ENCODE measurements at regions not wholly inside any gene's neighbourhood (a gene's known extent, or its start where the extent isn't known, plus 50 kb on each side); places are given as distances from the start of the nearest gene placed in this dataset.

DNA sequence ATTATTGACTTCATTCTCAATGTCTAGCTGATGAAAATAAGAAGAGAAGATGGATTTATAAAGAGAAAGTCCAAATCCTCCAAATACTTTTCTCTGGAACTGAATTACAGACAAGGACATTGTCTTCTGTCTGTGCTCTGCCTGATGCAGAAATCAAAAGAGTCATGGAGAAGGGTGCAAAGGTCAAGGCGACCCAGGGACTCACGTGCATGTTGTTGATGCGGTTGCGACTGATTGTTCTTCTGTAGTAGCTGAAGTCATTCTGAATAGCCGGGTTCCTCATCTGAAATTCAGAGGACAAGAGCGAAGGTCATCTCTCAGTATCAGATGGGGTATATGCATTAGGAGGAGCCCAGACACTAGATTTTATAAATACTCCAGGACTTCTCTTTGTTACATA lies 104.4 kb downstream of the CYRIA start:
- DNase-seq: no peak

DNA sequence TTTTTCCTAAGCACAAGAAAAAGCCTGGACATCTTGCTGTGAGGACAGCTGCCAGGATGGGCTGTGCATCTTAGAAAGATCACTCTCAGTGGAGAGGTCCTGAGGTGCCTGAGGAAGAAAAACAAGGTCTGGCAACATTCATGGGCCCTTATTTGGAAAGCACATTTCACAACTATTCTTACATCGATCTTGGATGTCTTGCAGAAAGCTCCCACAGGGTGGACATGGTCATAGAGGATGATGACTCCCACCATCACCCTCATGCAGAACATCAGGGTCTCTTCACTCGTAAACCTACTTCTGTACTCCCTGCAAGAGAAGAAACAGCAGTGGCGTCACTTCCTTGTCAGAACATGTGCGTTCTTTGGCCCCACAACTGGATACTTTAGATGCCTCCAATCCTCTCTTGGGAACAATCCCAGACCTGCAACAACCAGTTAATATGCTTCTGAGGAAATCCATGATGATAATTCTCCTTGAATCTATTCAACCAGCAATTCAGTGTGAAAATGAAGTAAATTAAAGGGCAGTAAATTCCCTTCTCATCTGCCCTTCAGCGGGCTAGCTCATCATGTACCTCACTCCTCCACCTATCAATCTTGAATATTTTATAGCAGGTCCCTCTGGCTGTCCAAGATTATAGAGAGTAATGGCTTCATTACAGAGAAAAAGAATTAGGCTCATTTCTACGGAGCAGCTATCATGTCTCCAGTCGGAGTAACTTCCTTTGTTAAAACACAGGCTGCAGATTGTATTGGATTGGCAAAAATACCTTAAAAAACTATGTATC lies 106.2 kb downstream of the CYRIA start:
- DNase-seq: no peak

DNA sequence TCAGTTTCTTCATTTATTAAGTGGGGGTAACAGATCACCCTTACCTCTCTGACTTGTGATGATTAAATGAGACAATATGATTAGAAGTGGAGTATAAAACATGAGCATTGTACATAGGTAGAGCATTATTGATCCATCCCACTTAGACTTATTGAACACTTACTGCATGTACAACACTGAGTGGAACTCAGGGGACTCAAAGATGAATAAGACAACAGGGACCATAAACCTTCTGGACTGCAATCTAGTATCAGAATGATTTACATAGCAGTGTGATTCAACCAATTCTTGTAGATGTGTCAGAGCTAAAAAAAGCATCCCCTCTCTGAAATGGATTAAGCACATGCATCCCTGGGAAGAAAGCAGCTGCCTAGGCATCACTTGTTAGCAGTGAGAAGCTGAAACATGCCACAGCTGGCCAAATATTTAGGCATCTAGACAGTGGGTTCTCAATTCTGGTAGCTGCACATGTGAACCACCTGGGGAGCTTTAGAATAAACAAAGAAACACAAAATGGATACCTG lies 111.5 kb downstream of the CYRIA start:
- no peak for DNase-seq

DNA sequence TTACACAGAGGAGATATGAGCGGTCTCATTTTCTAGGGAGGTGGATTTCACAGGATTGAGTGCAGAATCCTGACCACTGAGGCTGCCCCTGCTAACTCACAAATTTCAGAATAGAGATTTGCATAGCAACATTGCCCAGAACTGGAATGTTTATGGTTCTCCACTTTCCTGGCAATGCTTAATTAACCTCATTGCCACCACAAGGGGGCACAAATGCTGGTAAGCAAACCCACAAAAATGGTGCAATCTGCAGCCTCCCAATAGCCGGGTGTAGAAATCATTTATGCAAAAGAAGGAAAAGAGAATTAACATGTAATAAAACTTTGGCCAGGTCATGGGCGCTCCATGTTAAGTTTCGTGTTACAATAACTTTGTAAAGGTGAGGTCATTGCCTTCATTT lies 112.4 kb downstream of the CYRIA start:
- DNase-seq: peak; percentile 25

DNA sequence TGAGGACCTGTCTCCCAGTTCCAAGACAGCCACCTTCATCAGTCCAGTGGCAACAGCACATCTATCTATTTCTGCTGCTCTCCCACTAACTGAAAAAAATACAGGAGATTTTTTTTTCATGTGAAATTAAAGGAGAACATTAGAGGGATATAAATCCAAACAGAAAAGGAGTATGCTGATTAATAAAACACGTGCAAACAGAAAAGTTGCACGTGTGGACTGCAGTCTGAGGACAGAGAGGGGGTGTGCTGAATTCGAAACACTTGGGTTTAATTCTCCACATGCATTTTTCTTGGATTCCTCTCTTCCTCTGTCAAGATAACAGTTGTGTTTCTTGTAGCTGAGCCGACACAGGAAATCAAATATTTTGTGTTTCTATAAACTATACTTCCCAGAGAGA lies 113.4 kb downstream of the CYRIA start:
- no peak for DNase-seq

DNA sequence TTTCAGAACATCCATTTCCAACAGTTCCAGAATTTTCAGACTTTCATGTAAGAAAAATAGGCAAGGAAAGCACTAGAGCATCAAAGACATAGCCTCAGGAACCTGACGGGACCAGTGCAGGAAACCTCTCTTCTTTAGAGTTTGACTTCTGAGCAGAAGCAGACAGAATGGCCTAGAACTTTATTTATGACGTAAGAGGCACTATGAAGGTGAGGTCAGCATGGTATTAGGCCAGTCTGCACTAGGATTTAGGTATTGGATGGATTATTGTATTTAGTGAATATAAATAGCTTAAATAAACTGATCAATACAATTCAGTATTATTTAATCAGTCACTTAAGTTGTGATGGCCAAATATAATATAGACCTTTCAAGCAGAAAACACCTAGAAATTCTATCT lies 117.6 kb downstream of the CYRIA start:
- no peak for DNase-seq

DNA sequence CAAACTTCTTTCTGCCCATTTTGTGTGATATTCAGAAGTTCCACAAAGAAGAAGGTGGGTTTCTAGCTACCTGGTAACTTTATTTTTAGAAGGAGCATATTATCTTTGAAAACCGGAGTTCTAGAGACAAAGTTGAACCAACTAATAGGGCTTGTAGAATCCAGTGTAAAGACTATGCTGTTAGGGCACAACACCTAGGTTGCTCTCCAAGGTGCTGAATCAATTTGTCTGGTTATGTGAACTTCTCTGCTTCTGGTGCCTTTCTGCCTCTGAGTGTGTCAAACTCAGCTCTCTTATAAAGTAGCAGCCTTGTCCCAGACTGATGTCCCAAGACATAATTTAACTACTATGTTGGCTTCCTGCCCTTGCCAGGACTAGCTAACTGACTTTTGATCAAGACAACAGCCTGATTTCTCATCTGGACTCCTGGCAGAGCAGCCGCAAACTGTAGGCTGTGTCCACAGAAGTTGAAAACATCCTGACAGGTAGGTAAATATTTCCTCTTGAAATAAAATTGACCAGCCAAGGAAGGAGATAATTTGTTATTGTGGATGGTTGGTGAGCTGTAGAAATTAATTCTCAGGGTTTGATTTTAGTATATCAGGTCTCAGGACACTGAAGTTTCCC lies 119.4 kb downstream of the CYRIA start:
- peak; percentile 29 for DNase-seq

DNA sequence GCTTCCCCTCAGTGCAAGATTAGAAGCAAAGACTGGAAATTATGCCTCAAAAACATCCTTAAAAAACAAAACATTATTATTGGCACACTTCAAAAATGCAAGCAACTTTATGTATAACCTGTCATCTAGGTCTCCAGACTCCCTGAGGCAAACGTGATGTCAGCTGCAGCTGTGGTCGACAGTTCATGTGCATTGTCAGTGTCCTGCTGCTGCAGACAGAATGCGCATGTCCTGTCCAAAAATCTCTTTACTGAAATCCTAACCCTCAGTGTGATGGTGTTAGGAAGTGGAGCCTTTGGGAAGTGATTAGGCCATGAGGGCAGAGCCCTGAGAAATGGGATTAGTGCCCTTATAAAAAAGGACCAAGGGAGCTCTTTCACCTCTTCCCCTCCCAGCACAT lies 126.9 kb downstream of the CYRIA start:
- DNase-seq: no peak

DNA sequence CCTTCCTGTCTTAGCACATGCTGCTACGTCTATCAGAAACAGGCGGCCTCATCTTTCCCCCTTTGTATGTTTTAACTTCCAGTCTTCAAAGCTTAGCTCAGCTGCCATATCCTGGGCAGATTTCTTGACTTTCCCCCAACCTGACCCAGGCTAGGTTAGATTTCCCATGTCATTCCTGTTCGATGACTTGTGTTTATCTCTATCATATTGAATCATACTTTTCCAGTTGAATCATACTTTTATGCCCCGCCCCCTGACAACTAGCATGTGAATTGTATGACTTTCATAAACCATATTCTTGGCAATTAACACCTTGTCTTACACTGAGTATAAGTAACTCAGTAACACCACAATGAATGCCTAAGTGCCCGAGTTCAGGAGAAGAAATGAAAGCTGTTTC lies 128.3 kb downstream of the CYRIA start:
- DNase-seq: no peak

DNA sequence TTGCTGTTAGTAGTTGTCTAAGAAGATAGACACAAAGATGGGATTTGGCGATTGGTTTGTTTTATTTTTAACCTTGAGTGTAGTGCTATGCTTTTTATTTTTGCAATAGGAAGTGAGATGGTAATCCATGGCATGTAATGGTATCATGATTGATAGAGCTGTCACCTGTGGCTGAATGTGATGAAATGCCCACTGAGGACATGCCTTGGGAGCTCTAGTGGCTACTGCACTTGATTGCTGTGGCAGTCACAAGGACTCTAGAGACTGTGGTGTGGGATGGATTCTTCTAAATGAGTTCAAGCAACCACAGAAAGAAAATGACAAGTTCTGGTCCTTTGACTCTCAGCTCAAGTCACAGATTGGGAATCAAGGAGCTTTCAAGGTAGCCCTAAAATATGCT lies 139.4 kb downstream of the CYRIA start:
- no peak for DNase-seq

DNA sequence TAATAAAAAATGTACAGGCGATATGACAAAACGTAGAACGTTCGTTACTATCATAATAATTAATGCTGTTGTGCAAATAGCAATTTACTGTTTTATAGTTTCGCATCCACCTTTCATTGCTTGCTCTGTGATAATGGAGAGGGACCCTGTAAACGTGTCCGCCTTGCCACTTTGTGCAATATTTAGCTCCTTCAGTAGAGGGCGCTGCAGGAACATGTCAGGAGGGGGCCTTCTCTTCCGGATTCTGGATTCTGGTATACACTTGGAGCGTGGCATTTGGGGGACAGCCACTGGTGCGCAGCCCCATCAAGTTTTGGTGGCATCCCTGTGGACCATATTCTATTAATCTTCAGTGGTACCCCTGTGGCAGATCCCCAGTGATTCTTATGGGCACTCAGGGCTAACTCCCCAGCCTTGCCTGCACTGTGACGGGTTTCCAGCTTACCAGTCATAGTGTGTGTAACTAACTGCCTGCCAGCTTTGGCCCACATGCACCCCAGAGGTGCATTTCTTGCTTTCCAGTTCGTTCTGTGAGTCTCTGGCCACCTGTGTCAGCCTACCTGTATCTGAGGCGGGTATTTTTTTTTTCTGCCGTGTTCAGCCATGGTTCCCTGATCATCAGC lies 140.3 kb downstream of the CYRIA start:
- no peak for DNase-seq

DNA sequence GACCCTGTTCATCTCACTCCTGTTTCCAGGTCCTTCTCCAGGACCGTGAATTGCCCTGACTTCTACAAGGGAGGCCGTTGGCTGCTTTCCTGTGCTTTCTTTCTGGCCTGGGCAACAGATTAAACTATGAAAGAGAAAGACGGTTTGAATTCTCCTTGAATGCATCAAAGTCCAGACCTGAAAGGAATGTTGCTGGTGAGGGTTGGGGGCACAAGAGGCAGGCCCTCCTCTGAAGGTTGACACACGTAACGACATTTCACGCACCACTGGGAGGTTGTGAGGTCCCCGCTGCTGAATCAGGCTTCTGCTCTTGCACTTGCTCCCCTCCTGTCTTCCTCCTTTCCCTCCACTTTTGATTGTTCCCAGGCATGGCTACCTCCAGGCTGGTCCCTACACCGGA lies 141.9 kb downstream of the CYRIA start:
- DNase-seq: no peak

DNA sequence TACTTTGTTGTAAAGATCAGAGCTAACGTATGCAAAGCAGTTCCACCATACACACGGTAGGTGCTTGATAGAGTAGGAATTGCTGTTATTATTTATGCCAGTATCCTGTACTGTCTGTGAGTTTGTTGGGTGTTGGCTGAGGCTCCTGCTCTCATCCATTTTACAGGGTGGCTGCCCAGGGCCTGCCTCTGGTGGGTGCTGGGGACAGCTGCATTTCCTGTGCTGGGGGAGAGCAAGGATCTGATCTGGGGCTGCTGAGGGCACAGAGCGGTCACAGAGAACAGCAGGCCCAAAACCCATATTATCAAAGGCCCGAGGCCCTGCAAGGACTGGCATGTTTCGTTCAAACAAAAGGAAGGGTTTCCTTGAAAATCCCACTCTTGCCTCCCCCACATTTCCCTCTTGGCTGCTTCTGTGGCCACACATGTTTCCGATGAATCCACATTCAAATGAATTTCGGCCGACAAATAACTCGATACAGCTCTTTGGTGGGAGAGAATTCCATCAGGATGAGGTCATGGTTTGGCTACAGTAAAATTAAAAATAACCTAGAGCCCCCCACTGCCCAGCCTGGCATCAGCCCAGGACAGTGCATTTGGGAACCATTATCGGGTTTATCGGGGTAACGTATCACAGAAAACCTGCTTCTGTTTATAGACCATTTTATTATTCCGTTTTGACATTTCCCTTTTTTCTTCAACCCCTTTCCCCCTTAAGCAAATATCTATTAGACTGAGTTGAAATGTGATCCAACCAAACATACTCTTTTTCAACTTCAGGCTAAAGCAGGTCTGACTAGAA lies 143.4 kb downstream of the CYRIA start:
- DNase-seq: no peak

DNA sequence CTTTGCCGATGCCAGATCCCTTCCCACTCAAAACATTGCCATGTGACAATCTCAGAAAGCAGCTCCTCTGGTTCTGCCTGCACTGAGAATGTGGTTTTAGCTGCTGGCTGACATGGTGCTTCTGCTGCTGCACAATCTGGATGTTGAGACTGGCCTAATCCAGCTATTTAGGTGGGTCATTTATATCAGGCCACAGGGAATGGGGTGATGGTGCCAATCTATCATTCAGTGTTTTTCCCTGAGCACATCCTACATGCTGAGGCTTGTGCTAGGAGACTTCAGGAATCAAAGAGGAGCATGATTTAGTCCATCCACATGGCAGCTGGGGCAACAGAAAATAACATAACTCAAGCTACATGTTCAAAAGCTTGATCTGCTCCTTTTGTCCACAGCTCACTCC lies 144.7 kb downstream of the CYRIA start:
- no peak for DNase-seq

DNA sequence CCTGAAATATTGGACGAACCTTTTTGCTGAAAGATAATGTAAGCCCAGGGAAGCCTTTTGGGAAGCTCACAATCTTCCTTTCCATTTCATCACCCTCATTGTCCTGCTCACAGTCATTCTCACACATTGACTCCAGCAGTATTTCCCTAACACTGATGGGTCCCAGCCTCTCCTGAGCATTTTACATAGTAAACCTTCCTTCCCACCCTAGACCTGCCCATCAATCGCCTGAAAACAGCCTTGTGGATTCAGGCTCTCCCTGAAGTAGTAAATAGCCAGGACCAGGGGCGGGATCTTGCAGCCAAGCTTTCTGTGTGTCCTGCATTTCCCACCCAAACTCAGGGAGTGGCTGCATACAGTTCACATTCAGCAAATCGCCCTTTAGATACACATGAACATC lies 149.9 kb downstream of the CYRIA start:
- DNase-seq: no peak

DNA sequence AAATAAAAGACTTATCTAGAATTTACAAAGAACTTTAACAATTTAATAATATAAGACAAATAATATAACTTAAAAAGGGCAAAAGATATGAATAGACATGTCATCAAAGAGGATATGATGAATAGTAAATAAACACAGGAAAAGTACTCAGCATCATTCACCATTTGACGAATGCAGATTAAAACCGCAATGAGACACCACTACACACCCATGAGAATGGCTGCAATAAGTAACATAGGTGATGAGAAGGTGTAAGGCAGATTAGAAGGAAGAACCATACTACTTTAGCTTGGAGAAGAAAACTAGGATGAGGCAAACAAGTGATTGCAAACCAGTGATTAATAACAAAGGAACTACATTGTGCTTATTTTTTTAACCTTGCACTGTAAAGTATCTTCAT lies 152.0 kb downstream of the CYRIA start:
- DNase-seq: no peak

DNA sequence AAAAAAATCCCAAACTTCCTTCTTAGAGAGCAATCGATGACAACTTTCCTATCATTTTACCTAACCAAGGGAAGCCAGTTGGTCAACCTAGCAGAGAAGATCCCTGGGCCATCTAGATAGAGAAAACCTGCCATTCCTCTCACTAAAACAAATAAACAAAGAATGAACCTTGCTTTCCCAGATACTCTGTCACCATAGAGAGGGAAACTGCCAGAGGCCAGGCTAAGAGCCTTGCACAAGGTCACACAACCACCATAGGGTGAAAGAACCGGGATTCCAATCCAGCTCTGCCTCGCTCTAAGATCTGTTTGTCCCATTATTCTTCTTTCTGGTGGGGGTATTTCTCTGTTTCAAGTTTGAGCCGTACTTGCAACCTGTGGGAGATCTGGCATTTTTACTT lies 154.6 kb downstream of the CYRIA start:
- no peak for DNase-seq

DNA sequence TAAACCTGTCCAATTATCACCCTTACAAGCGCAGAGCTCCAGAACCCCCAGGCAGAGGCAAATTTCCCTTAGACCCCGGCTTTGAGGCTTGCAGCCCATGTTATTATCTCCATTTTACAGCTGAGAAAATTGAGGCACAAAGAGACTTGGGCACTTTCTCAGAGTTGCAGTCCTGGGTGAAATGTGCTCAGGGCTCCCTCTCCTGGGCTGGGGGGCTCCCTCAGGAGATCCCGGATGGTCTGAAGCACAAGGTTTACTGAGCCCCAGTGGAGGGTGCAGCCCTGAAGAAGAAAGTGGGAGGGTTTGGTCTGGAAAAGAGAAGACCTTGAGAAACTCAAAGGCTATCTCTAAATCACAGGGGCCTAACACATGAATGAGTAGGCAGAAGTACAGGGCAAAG lies 156.6 kb downstream of the CYRIA start:
- no peak for DNase-seq

DNA sequence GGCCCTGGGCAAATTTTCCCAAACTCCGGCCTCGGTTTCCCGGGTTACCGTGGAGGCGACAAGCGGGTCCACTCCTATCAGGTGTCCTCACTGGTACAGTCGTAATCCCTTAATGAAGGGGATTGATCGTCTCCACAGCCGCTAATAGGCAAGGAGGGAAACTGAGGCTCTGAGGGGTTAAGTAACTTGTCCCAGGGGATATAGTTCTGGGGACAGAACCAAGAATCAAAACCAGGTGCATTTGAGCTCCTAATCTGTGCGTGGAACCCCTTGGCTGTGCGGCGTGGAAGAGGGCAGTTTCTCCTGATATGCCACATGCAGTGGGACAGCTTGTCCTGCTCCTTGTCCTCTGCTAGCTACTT lies 157.2 kb downstream of the CYRIA start:
- no peak for DNase-seq

DNA sequence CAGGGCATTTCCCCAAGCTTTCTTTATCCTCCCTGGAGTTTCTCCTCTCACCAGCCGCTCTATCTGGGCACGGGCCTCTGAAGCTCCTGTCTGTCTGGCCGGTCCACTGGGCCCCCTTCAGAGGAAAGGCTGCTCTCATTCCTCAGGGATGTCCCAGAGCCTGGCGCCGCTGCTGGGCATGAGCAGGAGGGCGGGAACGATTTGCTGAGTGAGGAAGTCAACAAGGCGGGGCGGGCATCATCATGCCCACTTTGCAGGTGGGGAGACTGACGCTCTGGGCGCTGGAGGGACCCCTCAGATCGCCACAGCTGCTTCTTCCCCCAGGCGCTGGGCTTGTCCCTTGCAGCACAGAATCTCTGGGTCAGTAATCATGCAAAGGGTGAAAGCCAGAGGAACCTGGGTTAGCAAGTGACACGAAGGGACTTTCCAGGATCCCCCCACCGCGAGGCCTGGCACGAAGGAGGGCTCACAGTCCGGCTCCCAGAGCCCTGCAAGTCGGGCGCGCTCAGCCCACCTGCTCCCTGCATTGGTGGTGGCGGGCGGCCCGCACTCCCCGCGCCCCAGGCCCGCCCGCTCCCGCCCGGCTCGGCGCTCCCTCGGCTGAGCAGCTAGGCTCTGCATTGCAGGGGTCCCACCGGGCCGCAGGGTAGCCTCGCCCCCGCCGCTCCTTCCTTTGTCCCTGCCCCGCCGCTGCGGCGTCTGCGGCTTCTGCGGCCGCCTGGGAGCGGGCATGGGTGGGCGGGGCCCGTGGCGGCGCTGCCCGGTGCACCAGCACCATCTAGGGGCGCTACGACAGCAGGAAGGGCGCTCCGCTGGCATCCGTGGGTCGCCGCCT lies 157.8 kb downstream of the CYRIA start:
- DNase-seq: peak; percentile 90

DNA sequence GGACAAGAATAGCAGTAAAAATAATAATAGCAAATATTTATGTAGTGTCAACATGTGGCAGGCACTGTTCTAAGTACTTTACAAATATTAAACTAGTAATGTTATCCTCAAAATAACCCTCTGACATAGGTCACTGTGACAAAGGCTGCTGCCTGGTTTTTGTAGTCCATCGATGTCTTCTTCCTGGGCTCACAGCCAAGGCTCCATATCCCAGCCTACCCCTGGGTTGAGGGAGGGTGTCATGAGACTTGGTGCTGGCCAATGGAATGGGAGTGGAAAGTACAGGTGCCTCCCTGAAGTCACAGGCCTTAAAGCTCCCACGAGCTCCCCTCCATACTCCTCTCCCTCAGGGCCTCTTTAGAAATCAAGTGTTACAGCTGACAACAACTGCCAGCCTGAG lies 159.3 kb downstream of the CYRIA start:
- DNase-seq: no peak

Data from retina (tissue), 1 donor.